ES-I3 (cell line): ENCODE measurements at regions not wholly inside any gene's neighbourhood (a gene's known extent, or its start where the extent isn't known, plus 50 kb on each side); places are given as distances from the start of the nearest gene placed in this dataset.

Experiments
- H3K36me3 ChIP-seq: 2 replicates; pipeline ENCODE4 v1.6.1; 2013; ENCODE audit warnings: mild to moderate bottlenecking, low read length, control low read depth, moderate library complexity; ENCODE audit not compliant: insufficient read depth
- H3K4me1 ChIP-seq: 2 replicates; pipeline ENCODE4 v1.6.1; 2013; ENCODE audit warnings: mild to moderate bottlenecking, control low read depth, low read length; ENCODE audit not compliant: insufficient read depth
- H3K9ac ChIP-seq: 2 replicates; pipeline ENCODE4 v1.6.1; 2013; ENCODE audit warnings: low read depth, mild to moderate bottlenecking, low read length, moderate library complexity
- H3K9me3 ChIP-seq: 2 replicates; pipeline ENCODE4 v1.6.1; 2013; ENCODE audit warnings: mild to moderate bottlenecking, low read length, moderate library complexity; ENCODE audit not compliant: control insufficient read depth, insufficient read depth

DNA sequence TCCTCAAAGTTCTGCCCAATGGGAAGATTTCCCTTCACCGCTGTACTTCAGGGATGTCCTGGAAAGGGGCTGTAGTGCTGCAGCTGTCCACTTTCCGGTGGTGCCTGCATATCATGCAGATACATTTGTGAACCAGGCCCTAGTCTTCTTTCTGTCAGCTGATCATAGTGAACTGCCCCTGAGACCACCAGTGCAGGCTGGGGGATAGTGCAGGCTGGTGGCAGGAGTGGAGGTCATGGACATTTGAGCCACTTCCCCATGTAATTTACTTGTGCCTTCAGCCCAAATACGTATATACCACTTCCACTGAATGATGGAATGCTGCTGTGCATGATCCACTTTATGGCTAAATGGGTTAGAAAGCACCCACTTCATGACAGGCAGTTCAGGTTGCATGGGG, 120.0 kb downstream of the ZNF280B start:
- no peaks in the 10 kb centered on the region for H3K4me1 ChIP-seq
- H3K9ac ChIP-seq = no peak overlapping the region
- no peaks in the 10 kb centered on the region for H3K36me3 ChIP-seq
- no peaks in the 10 kb centered on the region; the same call in 1 of the 2 replicates for H3K9me3 ChIP-seq

DNA sequence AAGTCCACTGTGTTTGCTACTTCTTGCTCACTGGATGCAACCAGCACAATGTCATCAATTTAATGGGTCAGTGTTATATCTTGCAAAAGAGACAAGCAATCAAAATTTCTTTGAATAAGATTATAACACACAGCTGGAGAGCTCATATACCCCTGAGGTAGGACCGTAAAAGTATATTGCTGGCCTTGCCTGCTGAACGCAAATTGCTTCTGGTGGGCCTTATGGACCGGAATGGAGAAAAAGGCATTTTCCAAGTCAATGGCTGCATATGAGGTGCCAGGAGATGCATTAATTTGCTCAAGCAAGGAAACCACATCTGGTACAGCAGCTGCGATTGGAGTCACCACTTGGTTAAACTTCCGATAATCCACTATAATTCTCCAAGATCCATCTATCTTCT, 119.1 kb downstream of the ZNF280B start:
- Histone ChIP-seq H3K4me1 (no peaks in the 10 kb centered on the region), H3K9me3 (no peaks in the 10 kb centered on the region; the same call in 1 of the 2 replicates), H3K9ac (no peak overlapping the region), H3K36me3 (no peaks in the 10 kb centered on the region)

DNA sequence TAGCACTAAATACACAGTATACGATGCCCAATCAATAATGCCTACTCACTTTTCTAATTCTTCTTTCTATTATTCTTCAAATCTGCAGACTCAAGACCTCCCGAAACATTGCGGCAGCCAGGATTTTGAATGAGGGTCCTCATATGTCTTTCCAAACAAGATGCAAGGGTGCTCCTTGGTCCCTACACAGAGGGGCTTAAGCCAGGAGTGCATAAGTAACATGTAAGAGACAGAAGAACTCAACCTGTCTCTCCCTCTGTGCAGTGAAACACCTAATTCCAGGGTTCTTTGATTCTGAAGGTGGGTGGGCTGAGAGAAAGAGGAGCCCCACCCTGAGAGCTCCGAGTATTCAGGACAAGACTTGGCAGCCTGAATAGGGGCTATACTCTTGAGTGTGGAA, 117.6 kb downstream of the ZNF280B start:
- Histone ChIP-seq H3K4me1 (no peaks in the 10 kb centered on the region), H3K9ac (no peak overlapping the region), H3K9me3 (no peaks in the 10 kb centered on the region; the same call in 1 of the 2 replicates), H3K36me3 (no peaks in the 10 kb centered on the region)

DNA sequence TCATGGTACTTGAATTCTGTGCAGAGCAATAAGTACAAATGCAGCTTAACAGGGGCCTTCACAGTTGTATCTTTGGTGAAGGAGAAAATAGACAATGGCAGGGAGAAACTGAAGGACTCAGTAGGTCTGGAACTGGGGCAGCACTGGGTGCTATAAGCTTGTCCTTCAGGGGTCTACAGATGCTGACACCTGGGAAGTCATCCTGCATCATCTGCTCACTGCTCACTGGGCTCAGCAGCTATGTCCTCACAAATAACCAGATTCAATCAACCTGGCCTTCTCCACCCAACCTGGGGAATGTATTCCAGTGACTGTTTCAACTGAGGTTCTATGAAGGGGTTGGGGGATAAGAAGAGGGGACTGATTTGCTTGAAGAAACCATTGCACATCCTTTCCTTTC, 117.0 kb downstream of the ZNF280B start:
- no peak overlapping the region for H3K9ac ChIP-seq
- H3K36me3 ChIP-seq = no peaks in the 10 kb centered on the region
- H3K4me1 ChIP-seq = no peaks in the 10 kb centered on the region
- H3K9me3 ChIP-seq = no peaks in the 10 kb centered on the region

DNA sequence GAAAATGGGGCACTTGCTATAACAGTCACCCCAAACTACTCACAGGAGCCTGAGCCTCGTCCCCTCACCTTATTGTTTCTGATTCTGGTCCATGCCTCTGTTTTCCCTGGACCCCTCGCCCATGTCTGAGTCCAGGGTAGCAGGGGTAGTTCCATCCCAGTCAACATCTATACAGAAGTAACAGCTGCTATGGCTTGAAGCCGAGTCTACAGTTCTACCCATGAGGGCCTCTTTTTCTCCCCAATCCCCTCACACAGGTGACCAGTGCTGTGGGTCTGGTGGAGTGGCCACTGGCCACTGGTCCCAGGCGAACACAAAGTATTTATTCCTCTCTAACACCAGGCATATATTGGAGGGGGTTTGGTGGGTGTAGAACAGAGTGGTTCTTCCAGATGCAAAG, 116.4 kb downstream of the ZNF280B start:
- Histone ChIP-seq H3K36me3 (no peaks in the 10 kb centered on the region), H3K4me1 (no peaks in the 10 kb centered on the region), H3K9me3 (no peaks in the 10 kb centered on the region), H3K9ac (no peak overlapping the region)

DNA sequence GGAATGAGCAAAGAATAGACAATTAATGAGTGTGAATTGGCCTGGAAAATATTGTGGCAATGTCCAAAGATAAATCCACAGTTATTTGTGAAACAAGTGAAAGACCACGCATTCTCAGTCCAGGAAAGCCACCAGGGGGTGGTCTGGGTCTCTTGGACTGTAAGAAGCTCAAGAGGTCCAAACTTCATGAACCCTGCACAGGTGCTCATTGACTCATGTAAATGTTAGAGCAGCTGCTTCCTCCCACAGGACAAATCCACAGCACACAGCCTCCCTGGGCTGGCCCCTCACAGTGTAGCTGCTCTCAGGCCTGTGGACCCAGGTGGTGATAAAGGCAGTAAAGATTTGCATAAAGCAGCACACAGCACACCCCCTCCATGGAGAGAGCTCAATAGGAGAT, 114.0 kb downstream of the ZNF280B start:
- H3K9me3 ChIP-seq = no peaks in the 10 kb centered on the region
- no peaks in the 10 kb centered on the region for H3K4me1 ChIP-seq
- no peak overlapping the region for H3K9ac ChIP-seq

DNA sequence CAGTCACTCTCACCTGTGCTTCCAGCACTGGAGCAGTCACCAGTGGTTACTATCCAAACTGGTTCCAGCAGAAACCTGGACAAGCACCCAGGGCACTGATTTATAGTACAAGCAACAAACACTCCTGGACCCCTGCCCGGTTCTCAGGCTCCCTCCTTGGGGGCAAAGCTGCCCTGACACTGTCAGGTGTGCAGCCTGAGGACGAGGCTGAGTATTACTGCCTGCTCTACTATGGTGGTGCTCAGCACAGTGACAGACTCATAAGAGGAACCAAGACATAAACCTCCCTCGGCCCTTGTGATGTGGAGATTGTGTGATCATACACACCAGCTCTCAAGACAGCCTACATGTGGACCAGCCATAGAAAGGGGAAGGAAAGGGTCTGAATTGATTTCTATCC, 113.3 kb downstream of the ZNF280B start:
- H3K9ac ChIP-seq = no peak overlapping the region
- H3K4me1 ChIP-seq = no peaks in the 10 kb centered on the region
- H3K9me3 ChIP-seq = no peaks in the 10 kb centered on the region
- H3K36me3 ChIP-seq = no peaks in the 10 kb centered on the region

More for the DNA sequence above, 114.0 kb downstream of the ZNF280B start:
- no peaks in the 10 kb centered on the region for H3K36me3 ChIP-seq

DNA sequence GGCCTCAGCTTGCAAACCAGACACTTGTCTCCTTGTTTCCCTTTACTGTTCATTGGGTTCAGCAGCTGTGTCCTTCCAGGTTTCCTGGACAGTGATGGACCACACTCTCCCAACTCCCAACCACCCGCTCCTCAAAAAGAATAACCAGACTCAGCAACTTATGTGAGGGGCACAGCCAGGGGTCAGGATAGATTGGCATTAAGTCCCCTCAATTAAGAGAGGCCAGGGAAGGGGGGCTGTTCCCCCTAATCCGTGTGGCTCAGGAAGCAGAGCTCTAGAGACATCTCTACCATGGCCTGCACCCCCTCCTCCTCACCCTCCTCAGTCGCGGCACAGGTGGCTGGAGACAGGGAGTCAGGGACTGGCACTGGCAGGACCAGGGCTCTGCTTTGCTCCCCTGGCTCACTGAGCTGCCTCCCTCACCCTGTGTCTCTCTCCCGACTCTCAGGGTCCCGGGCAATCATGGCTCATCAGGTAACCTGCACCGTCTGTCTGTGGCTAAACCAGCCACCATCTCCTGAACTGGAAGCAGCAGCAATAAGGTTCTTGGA, 111.7 kb downstream of the ZNF280B start:
- H3K9ac ChIP-seq = no peak overlapping the region
- H3K4me1 ChIP-seq = no peaks in the 10 kb centered on the region
- no peaks in the 10 kb centered on the region for H3K36me3 ChIP-seq
- H3K9me3 ChIP-seq = no peaks in the 10 kb centered on the region

DNA sequence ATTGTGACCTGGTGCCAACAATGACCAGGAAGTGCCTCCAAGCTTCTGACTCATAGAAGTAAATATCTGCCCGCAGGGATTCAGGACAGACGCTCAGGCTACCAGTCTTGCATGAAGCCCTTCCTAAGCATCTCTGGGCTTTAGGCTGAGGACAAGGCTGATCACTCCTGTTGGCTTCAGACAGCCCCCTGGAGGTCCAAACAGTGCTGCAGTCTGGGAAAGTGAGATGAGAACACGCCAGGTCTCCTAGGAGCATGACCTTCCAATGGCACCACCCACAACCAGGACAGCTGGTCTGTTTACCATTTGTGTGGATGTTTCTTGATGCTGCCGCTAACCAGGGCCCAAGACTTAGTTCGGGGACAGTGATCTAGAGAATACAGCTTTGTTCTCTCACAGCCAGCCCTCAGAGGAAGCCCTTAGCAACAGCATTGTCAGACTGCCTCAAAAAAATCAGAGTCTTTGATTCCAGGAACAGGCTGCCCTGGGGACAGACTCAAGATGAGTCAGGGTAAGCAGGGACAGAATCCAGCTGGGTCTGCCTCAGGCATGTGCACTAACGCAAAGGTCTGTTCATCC, 111.2 kb downstream of the ZNF280B start:
- Histone ChIP-seq H3K9ac (no peak overlapping the region), H3K9me3 (no peaks in the 10 kb centered on the region), H3K36me3 (no peaks in the 10 kb centered on the region), H3K4me1 (no peaks in the 10 kb centered on the region)

DNA sequence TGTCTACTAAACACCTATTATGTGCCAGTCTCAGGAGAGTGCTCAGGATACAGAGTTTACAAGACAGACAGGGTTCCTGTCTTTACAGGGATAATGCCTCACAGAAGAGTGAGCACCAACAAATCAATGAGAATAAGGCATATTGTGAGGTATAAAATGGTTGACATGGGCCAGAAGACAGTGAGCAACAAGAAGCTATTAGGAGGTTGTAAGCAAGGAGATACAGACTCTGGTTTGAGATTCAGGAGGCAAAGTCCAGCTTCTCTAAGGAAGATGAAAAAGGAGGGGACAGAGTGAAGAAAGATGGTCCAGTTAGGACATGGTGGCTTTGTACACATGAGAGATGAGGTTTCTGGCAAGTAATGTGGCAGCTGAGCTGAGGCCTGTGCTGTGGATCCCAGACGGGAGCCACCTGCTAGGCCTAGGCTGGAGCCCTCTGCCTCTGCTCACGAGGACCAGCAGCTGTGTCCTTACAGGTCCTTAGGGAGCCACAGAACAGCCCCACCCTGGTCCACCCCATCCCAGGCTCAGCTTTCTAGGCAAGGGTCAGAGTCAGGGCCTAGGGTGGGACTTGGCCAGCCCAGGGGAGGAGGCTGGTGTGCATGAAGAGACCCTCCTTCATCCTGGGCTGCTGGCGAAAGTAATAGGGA, 110.5 kb downstream of the ZNF280B start:
- Histone ChIP-seq H3K36me3 (no peaks in the 10 kb centered on the region), H3K9me3 (no peaks in the 10 kb centered on the region), H3K4me1 (no peaks in the 10 kb centered on the region), H3K9ac (no peak overlapping the region)

DNA sequence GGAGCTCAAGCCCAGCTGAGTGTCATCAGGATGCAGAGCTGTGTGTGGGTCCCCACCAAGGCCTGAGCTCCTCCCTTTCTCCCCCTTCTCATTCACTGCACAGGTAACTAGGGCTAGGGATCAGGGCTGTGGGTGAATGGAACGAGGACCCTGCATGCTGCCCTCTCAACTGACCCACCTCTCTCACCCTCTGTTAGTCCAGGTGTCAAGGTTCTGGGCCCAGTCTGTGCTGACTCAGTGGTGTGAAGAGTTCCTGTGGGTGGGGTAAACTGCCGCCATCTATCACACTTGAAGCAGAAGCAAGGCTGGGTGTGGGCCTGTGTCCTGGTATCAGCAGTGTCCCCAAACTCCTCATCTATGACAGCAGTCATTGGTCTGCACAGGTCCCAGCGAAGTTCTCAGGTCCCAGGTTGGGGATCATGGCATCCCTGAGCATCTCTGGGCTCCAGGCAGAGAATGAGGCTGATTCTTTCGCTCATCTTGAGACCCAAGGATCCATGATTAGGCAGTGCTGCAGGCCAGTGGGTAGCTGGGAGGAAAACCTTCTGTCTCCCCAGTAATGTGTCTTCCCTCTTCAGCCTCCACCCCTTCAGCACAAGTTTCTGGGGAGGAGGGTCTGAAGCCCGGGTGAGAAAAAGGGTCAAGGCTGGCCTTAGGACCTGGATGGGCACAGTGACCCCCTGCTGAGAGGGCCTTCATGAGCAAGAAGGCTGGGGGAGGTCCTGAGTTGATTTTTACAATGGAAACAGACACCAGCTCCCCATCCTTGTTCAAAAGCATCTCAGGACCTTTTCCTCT, 109.8 kb downstream of the ZNF280B start:
- H3K9me3 ChIP-seq = no peaks in the 10 kb centered on the region
- no peaks in the 10 kb centered on the region for H3K4me1 ChIP-seq
- no peaks in the 10 kb centered on the region for H3K36me3 ChIP-seq
- no peak overlapping the region for H3K9ac ChIP-seq

DNA sequence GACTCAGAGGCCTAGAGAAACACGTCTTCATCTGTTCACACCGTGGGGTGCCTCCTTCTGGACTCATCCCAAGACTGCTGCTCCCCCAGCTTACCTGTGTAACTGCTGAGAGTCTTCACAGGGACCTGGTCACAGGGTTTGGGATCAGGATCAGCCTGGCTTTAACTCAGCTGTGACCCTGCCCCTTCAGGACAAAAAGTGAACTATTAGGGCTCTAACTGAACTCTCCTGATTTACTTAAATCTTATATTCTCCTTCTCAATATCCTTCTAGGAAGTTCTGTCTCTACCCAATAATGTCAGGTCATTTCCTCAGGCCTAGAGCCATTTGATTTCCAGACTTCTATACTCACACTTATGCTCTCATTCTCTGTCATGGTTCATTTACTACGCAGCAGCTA, 108.4 kb downstream of the ZNF280B start:
- no peaks in the 10 kb centered on the region for H3K36me3 ChIP-seq
- H3K4me1 ChIP-seq = no peaks in the 10 kb centered on the region
- no peak overlapping the region for H3K9ac ChIP-seq
- H3K9me3 ChIP-seq = no peaks in the 10 kb centered on the region

DNA sequence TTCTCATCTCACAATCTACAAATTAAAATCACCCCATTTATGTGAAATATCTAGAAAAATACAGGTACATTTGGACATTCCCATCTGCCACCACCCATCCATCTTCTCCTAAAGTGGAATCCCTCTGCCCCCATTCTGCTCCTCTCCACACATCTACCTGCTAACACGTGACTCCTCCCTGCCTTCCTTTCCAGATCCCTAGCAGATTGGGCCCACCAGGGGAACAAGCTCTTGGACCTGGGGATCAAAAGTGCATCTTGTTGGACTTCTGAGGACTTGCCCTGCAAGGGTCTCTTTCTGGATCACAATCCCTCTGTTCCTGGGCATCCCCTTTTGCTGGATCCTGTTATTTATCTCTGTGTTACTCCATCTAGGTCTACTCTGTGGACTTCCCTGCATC, 107.6 kb downstream of the ZNF280B start:
- H3K36me3 ChIP-seq = no peaks in the 10 kb centered on the region
- no peak overlapping the region for H3K9ac ChIP-seq
- H3K4me1 ChIP-seq = no peaks in the 10 kb centered on the region
- H3K9me3 ChIP-seq = no peaks in the 10 kb centered on the region

DNA sequence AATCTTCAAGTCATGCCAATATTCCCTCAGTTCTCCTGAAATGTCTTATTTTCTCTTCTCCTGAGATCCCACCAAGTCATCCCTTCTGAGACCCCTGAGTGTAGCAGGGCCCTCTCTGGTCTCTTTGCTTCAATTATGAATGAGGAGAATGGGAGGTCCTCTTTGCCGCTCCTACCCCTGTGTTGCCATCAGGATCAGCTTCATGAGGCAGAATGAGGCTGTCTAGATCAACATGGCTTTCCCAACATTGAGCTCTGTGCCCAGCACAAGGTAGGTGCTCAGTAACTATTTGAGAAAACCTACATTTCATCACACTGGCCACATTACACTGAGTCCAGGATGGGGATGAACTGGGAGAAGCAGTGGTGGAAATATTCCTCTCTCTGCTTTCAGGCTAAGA, 107.2 kb downstream of the ZNF280B start:
- no peaks in the 10 kb centered on the region for H3K4me1 ChIP-seq
- H3K36me3 ChIP-seq = no peaks in the 10 kb centered on the region
- H3K9me3 ChIP-seq = no peaks in the 10 kb centered on the region
- no peak overlapping the region for H3K9ac ChIP-seq

DNA sequence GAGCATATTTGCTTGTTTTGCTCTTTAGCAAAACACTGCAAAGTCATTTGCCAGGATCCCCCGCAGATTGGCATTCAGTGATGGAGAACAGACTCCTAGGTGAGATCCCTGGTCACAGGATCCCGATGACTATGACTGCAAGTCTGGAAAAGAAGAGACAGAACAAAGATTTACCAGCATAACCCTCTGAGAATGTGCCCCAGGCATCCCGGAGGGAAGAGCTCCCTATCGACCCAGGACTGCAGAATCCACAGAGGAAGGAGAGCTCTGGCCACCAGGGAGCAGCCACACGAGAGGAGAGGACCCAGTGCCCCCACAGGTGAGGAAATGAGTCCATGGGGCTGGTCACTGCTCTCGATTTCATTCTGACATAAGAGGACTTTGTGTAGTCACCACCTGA, 105.2 kb downstream of the ZNF280B start:
- H3K9ac ChIP-seq = no peak overlapping the region
- H3K9me3 ChIP-seq = no peaks in the 10 kb centered on the region
- no peaks in the 10 kb centered on the region for H3K36me3 ChIP-seq
- H3K4me1 ChIP-seq = no peaks in the 10 kb centered on the region
